Loucy (cell line): ENCODE measurements at regions not wholly inside any gene's neighbourhood (a gene's known extent, or its start where the extent isn't known, plus 50 kb on each side); places are given as distances from the start of the nearest gene placed in this dataset.

ENCODE experiments used
- H2AFZ ChIP-seq: fragments of 200-600 bp; sonication (generic); 2 replicates; pipeline ENCODE4 v1.6.0; 2016; ENCODE audit warnings: antibody characterized with exemption, mild to moderate bottlenecking, low read length, moderate library complexity
- H3F3A ChIP-seq: fragments of 200-600 bp; 2 replicates; pipeline ENCODE4 v1.6.0; 2016; ENCODE audit warnings: antibody characterized with exemption, low read depth, mild to moderate bottlenecking
- H3K27me3 ChIP-seq: fragments of 200-600 bp; sonication (generic); 2 replicates; pipeline ENCODE4 v1.6.1; 2014; ENCODE audit warnings: low read length, mild to moderate bottlenecking; ENCODE audit not compliant: insufficient read depth, poor library complexity, severe bottlenecking
- H3K36me3 ChIP-seq: fragments of 200-600 bp; sonication (generic); 2 replicates; pipeline ENCODE4 v1.6.1; 2016; ENCODE audit warnings: low read length; ENCODE audit not compliant: insufficient read depth
- H3K4me1 ChIP-seq: fragments of 200-600 bp; sonication (generic); 2 replicates; pipeline ENCODE4 v1.5.1; 2014; ENCODE audit warnings: low read length, mild to moderate bottlenecking; ENCODE audit not compliant: insufficient read depth, poor library complexity, severe bottlenecking
- H3K4me2 ChIP-seq: fragments of 200-600 bp; sonication (generic); 2 replicates; pipeline ENCODE4 v1.6.0; 2014; ENCODE audit warnings: antibody characterized with exemption, low read length, low read depth, mild to moderate bottlenecking; ENCODE audit not compliant: poor library complexity, severe bottlenecking
- H3K4me3 ChIP-seq: fragments of 200-600 bp; sonication (generic); 2 replicates; pipeline ENCODE4 v1.5.1; 2014; ENCODE audit warnings: low read length, mild to moderate bottlenecking, mixed read lengths; ENCODE audit not compliant: poor library complexity, severe bottlenecking
- H3K79me2 ChIP-seq: fragments of 200-600 bp; sonication (generic); 2 replicates; pipeline ENCODE4 v1.6.1; 2014; ENCODE audit warnings: low read length; ENCODE audit not compliant: insufficient read depth
- H3K9ac ChIP-seq: fragments of 200-600 bp; sonication (generic); 2 replicates; pipeline ENCODE4 v1.6.0; 2014; ENCODE audit warnings: mild to moderate bottlenecking, low read depth, low read length, moderate library complexity; ENCODE audit not compliant: poor library complexity, severe bottlenecking
- H3K9me2 ChIP-seq: fragments of 200-600 bp; sonication (generic); replicated peaks from 2 replicates; pipeline ENCODE4 v1.6.1; 2016; ENCODE audit warnings: low read depth, low read length, mixed read lengths
- H3K9me3 ChIP-seq: fragments of 200-600 bp; sonication (generic); 2 replicates; pipeline ENCODE4 v1.6.1; 2014; ENCODE audit warnings: mild to moderate bottlenecking, antibody characterized with exemption, low read length, low read depth; ENCODE audit not compliant: insufficient read depth
- H4K20me1 ChIP-seq: fragments of 200-600 bp; sonication (generic); 2 replicates; pipeline ENCODE4 v1.6.0; 2014; ENCODE audit warnings: antibody characterized with exemption, low read length, mild to moderate bottlenecking; ENCODE audit not compliant: insufficient read depth, poor library complexity, severe bottlenecking
- EZH2phosphoT487 ChIP-seq: fragments of 200-600 bp; IDR thresholded peaks from 2 replicates; pipeline ENCODE4 v1.6.1; 2018; ENCODE audit warnings: antibody characterized with exemption, mild to moderate bottlenecking, moderate library complexity, borderline replicate concordance
- TF ChIP-seq, protein P1 (sequence below): fragments of 200-600 bp; sonication (generic); conservative IDR thresholded peaks from 2 replicates; pipeline ENCODE4 v1.5.1; 2014; ENCODE audit warnings: mild to moderate bottlenecking, antibody characterized with exemption, low read length

DNA sequence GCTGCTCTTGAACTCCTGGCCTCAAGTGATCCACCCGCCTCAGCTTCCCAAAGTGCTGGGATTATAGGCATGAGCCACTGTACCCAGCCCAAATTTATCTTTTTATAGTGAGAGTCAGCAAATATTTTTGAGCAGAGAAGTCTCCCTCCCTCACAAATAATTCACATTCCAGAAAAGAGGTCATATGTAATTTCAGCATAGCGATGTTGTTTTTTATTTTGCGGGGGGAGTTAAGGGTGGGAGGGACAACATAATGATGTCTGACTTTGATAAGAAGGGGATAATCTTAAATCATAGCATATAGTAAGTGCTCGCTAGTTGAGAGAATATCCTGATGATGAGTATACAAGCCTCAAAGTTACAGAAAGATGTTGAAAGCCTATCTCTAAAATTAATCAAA, 1090.2 kb upstream of the ACVR2A start:
- no peak overlapping the region for H3K4me2 ChIP-seq
- H4K20me1 ChIP-seq = no peaks in the 10 kb centered on the region
- no peaks in the 10 kb centered on the region for H3F3A ChIP-seq
- H2AFZ ChIP-seq = no peak overlapping the region
- no peaks in the 10 kb centered on the region for H3K9me3 ChIP-seq
- H3K9ac ChIP-seq = no peak overlapping the region
- H3K79me2 ChIP-seq = no peaks in the 10 kb centered on the region
- H3K4me1 ChIP-seq = no peaks in the 10 kb centered on the region
- H3K36me3 ChIP-seq = no peaks in the 10 kb centered on the region; the same call in 1 of the 2 replicates
- H3K4me3 ChIP-seq = no peak overlapping the region
- H3K9me2 ChIP-seq = no peaks in the 10 kb centered on the region
- no peaks in the 10 kb centered on the region for H3K27me3 ChIP-seq
- TF ChIP-seq EZH2phosphoT487 = no peak
- TF ChIP-seq, protein P1, sequence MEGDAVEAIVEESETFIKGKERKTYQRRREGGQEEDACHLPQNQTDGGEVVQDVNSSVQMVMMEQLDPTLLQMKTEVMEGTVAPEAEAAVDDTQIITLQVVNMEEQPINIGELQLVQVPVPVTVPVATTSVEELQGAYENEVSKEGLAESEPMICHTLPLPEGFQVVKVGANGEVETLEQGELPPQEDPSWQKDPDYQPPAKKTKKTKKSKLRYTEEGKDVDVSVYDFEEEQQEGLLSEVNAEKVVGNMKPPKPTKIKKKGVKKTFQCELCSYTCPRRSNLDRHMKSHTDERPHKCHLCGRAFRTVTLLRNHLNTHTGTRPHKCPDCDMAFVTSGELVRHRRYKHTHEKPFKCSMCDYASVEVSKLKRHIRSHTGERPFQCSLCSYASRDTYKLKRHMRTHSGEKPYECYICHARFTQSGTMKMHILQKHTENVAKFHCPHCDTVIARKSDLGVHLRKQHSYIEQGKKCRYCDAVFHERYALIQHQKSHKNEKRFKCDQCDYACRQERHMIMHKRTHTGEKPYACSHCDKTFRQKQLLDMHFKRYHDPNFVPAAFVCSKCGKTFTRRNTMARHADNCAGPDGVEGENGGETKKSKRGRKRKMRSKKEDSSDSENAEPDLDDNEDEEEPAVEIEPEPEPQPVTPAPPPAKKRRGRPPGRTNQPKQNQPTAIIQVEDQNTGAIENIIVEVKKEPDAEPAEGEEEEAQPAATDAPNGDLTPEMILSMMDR = no peak

DNA sequence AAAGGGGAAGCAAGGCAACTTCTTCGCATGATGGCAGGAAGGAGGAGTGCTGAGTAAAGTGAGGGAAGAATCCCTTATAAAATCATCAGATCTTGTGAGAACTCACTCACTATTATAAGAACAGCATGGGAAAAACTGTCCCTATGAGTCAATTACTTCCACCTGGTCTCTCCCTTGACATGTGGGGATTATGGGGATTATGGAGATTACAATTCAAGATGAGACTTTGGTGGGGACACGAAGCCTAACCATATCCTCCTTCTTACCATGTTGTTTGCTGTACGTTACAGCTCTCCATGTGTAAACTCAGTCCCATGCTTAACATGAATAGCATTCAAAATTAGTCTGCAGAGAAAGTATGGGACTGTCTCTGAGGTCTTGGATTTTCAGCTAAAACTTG, 1096.8 kb upstream of the ACVR2A start:
- Histone ChIP-seq H3K27me3 (no peaks in the 10 kb centered on the region), H3K4me2 (no peak overlapping the region), H4K20me1 (no peaks in the 10 kb centered on the region), H3K9ac (no peak overlapping the region), H3K79me2 (no peaks in the 10 kb centered on the region), H3F3A (no peaks in the 10 kb centered on the region), H3K4me1 (no peaks in the 10 kb centered on the region), H2AFZ (no peak overlapping the region), H3K9me3 (no peaks in the 10 kb centered on the region), H3K36me3 (no peaks in the 10 kb centered on the region; the same call in 1 of the 2 replicates), H3K9me2 (no peaks in the 10 kb centered on the region), H3K4me3 (no peak overlapping the region)
- no peak for TF ChIP-seq EZH2phosphoT487
- TF ChIP-seq, protein P1 = no peak

DNA sequence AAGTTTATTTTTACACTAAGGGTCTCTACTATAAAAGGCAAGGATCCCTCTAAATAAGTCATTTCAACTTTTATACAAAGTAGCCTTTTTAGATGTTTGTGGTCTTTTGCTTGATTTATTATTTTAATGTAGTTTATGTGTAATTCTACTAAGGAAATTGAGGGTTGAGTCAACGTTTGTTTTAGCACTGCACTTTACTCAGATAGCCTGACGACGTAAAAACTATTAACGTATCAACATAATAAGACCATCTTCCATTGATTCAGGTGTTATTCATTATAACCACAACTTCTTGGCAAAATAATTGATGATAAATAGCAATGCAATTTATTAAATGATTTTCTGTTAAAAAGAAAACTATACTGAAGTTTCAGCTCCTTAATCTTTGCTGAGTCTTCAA, 1103.6 kb upstream of the ACVR2A start:
- Histone ChIP-seq H2AFZ (no peak overlapping the region), H3K4me1 (no peaks in the 10 kb centered on the region), H3K36me3 (no peaks in the 10 kb centered on the region), H3K79me2 (no peaks in the 10 kb centered on the region), H4K20me1 (no peaks in the 10 kb centered on the region), H3K9me3 (no peaks in the 10 kb centered on the region), H3K9ac (no peak overlapping the region), H3F3A (no peaks in the 10 kb centered on the region), H3K27me3 (no peaks in the 10 kb centered on the region), H3K9me2 (no peaks in the 10 kb centered on the region), H3K4me2 (no peak overlapping the region), H3K4me3 (no peak overlapping the region)
- TF ChIP-seq EZH2phosphoT487 = no peak
- TF ChIP-seq, protein P1 = no peak
